ENCODE measurements at regions not wholly inside any gene's neighbourhood (a gene's known extent, or its start where the extent isn't known, plus 50 kb on each side); places are given as distances from the start of the nearest gene placed in this dataset.

- no peaks in the 10 kb centered on the region for H3K9me3 ChIP-seq (ENCODE audit: control insufficient read depth, low read depth, low read length)
- H2AK5ac ChIP-seq (ENCODE audit: insufficient read length, low read length), result no peak overlapping the region
- H3K56ac ChIP-seq (ENCODE audit: insufficient read length, low read depth, low read length), result no peak overlapping the region
- no peak overlapping the region for H3T11ph ChIP-seq (ENCODE audit: low read length)
- H4K20me1 ChIP-seq (ENCODE audit: control insufficient read depth, insufficient read depth, insufficient read length), result no peaks in the 10 kb centered on the region
- DNase-seq, result no peak
- no peak overlapping the region for H2BK12ac ChIP-seq (ENCODE audit: insufficient read length, low read depth, low read length)
- no peaks in the 10 kb centered on the region for H3K79me2 ChIP-seq (ENCODE audit: insufficient read depth, low read length)
- H3K18ac ChIP-seq (ENCODE audit: insufficient read length, low read depth, low read length), result no peak overlapping the region
- no peak overlapping the region for H4K5ac ChIP-seq (ENCODE audit: insufficient read length, low read depth, low read length)
- peak overlapping the region in 1 of 3 experiments; percentile 78; a peak in 1 of 7 replicates for H3K27ac Mint-ChIP-seq
- no peak for TF ChIP-seq CTCF (conservative IDR thresholded peaks at IDR 0.05)
- H3K23me2 ChIP-seq (ENCODE audit: insufficient read length, low read depth, low read length, poor library complexity, severe bottlenecking), result no peaks in the 10 kb centered on the region
- no peak overlapping the region for H2BK5ac ChIP-seq (ENCODE audit: insufficient read length, low read length)
- no peaks in the 10 kb centered on the region for H3K9me3 Mint-ChIP-seq
- no peak overlapping the region for H2BK15ac ChIP-seq (ENCODE audit: low read depth, low read length)
- H2AFZ ChIP-seq (ENCODE audit: low read length), result no peak overlapping the region
- no peaks in the 10 kb centered on the region for H3K79me1 ChIP-seq (ENCODE audit: insufficient read depth, low read depth, low read length, poor library complexity, severe bottlenecking)
- H3K23ac ChIP-seq (ENCODE audit: insufficient read length, low read depth, low read length), result no peak overlapping the region
- H3K27me3 Mint-ChIP-seq (ENCODE audit: low read depth), result no peaks in the 10 kb centered on the region
- H2BK20ac ChIP-seq (ENCODE audit: low read depth, low read length, poor library complexity, severe bottlenecking), result no peak overlapping the region
- no peak overlapping the region for H3K4ac ChIP-seq (ENCODE audit: low read depth, low read length)
- no peak overlapping the region for H3K4me2 ChIP-seq (ENCODE audit: insufficient read depth, insufficient read length, low read length)
- H3K4me1 ChIP-seq (ENCODE audit: insufficient read depth, low read length), result peaks cover 10% of the 10 kb centered on the region; the same call in 1 of the 2 replicates
- no peaks in the 10 kb centered on the region for H3K36me3 Mint-ChIP-seq (ENCODE audit: insufficient read depth in 1 of 3, low read depth in 3 of 3)
- H2BK120ac ChIP-seq (ENCODE audit: low read depth, low read length, poor library complexity, severe bottlenecking), result no peak overlapping the region
- no peak overlapping the region for H3K14ac ChIP-seq (ENCODE audit: insufficient read depth, low read length)
- H3K9ac ChIP-seq (ENCODE audit: extremely low read depth, insufficient read length, low read length), result no peak overlapping the region
- no peak overlapping the region for H4K8ac ChIP-seq (replicated peaks; ENCODE audit: insufficient read length, low read depth, low read length)
- no peak overlapping the region for H3K4me3 Mint-ChIP-seq
- H3K27ac ChIP-seq (ENCODE audit: insufficient read length, low read depth, low read length), result no peak overlapping the region
- peaks cover 24 to 29% of the 10 kb centered on the region in 2 experiments for H3K4me1 Mint-ChIP-seq
- H4K91ac ChIP-seq (ENCODE audit: insufficient read length, low read depth, low read length), result no peak overlapping the region
- no CpG with 5 or more reads among the region's 6 CpGs for WGBS (ENCODE audit: extremely low coverage, insufficient read length, low lambda C conversion rate)
- no peaks in the 10 kb centered on the region for H3K27me3 ChIP-seq (ENCODE audit: insufficient read depth, low read length)
These were observed 118.1 kb downstream of the NGF start for GRCh38 chr1:115219927-115220326.
